CD4-positive, alpha-beta T cell treated with Interleukin-17A for 1 hour (primary cell): ENCODE measurements at regions not wholly inside any gene's neighbourhood (a gene's known extent, or its start where the extent isn't known, plus 50 kb on each side); places are given as distances from the start of the nearest gene placed in this dataset.

Experiments used
- DNase-seq: peaks from one replicate; pipeline ENCODE4 v3.0.0-alpha.2; 2020

DNA sequence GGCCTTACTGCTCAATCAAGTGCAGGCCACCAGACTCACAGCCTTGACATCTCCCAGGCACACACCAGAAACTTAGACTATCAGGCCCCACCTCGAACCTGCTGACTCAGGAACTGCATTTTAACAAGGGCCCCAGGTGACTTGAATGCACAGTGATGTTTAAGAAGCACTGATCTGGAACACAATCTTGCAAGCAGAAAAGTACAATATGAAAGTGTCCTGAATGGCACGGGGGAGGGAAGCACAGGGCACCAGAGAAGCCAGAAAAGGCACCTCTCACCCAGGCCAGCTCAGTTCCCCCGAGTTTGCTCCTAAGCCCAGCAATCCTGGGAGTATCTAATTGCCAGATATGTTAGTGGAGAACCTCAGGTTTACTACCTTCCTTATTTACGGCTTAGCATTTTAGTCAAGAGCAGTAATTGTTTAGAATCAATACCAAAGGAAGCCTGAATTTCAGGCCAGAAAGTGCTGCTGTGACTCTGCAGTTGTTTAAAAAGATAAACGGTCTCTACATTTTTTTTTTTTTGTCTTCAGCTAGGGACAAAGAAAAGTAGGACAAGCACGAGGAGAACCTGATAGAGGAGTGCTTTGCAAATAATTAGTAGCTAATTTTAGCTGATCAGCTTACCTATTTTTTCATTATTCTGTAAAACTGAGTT, 50.9 kb upstream of the CDC42BPA start:
- no peak for DNase-seq
